DND-41 (cell line): ENCODE measurements at regions not wholly inside any gene's neighbourhood (a gene's known extent, or its start where the extent isn't known, plus 50 kb on each side); places are given as distances from the start of the nearest gene placed in this dataset.

ENCODE experiments used
- ATAC-seq: fragments of 200-7000 bp; cut with Tn5 transposase; 3 replicates; pipeline ENCODE4 v1.9.1; 2021; ENCODE audit warnings: low read depth; ENCODE audit not compliant: insufficient read depth
- DNase-seq: peaks from one replicate; pipeline ENCODE4 v3.0.0-alpha.2; 2020
- H2AFZ ChIP-seq: 2 replicates; pipeline ENCODE4 v1.6.0; 2012; ENCODE audit warnings: low read depth, low read length
- H3K27ac ChIP-seq: 2 replicates; pipeline ENCODE4 v1.5.1; 2012; ENCODE audit warnings: low read length, inconsistent platforms
- H3K27me3 ChIP-seq: fragments of 200-600 bp; sonication (generic); 2 replicates; pipeline ENCODE4 v1.6.0; 2012; ENCODE audit warnings: low read length, mild to moderate bottlenecking, inconsistent platforms; ENCODE audit not compliant: insufficient read depth, poor library complexity
- H3K36me3 ChIP-seq: 2 replicates; pipeline ENCODE4 v1.5.1; 2012; ENCODE audit warnings: low read length, inconsistent platforms; ENCODE audit not compliant: insufficient read depth
- H3K4me1 ChIP-seq: 2 replicates; pipeline ENCODE4 v1.5.1; 2012; ENCODE audit warnings: mild to moderate bottlenecking, low read length; ENCODE audit not compliant: insufficient read depth
- H3K4me2 ChIP-seq: 2 replicates; pipeline ENCODE4 v1.6.0; 2012; ENCODE audit warnings: mild to moderate bottlenecking, moderate library complexity, low read length, inconsistent platforms; ENCODE audit not compliant: insufficient read depth
- H3K4me3 ChIP-seq, 2 experiments: fragments of 200-600 bp in 1 of 2; shearing (Covaris generic) in 1 of 2; 2 replicates each; pipeline ENCODE4 v1.5.1; 2012 to 2016; ENCODE audit warnings: inconsistent platforms in 2 of 2, low read length in 2 of 2, mild to moderate bottlenecking in 2 of 2, low read depth in 1 of 2, moderate library complexity in 1 of 2
- H3K79me2 ChIP-seq: 2 replicates; pipeline ENCODE4 v1.6.0; 2012; ENCODE audit warnings: low read length, inconsistent platforms; ENCODE audit not compliant: insufficient read depth
- H3K9ac ChIP-seq: 2 replicates; pipeline ENCODE4 v1.6.0; 2012; ENCODE audit warnings: low read depth, mild to moderate bottlenecking, inconsistent platforms, low read length, moderate library complexity
- H3K9me3 ChIP-seq: 2 replicates; pipeline ENCODE4 v1.5.1; 2012; ENCODE audit warnings: low read length, moderate library complexity, mild to moderate bottlenecking, inconsistent platforms; ENCODE audit not compliant: insufficient read depth, severe bottlenecking
- H4K20me1 ChIP-seq: 2 replicates; pipeline ENCODE4 v1.6.0; 2012; ENCODE audit warnings: low read length; ENCODE audit not compliant: insufficient read depth
- CTCF ChIP-seq: IDR thresholded peaks from 2 replicates; pipeline ENCODE4 v1.5.1; 2012; ENCODE audit warnings: borderline replicate concordance, low read length, moderate library complexity, mild to moderate bottlenecking; ENCODE audit not compliant: poor library complexity, severe bottlenecking; ENCODE audit errors: extremely low read depth
- EZH2 ChIP-seq: IDR thresholded peaks from 3 replicates; pipeline ENCODE4 v1.6.1; 2012; ENCODE audit warnings: borderline replicate concordance, low read depth, mild to moderate bottlenecking, moderate library complexity, low read length, inconsistent platforms; ENCODE audit not compliant: severe bottlenecking

- DNase-seq (no peak), ATAC-seq (no peak)
- H3K79me2 ChIP-seq = no peaks in the 10 kb centered on the region
- H3K27ac ChIP-seq = no peak overlapping the region
- no peak overlapping the region for H3K9ac ChIP-seq
- H3K4me1 ChIP-seq = no peaks in the 10 kb centered on the region
- TF ChIP-seq EZH2 = no peak
- TF ChIP-seq CTCF = no peak
- no peaks in the 10 kb centered on the region for H3K36me3 ChIP-seq
- peaks cover 10% of the 10 kb centered on the region for H3K27me3 ChIP-seq
- H3K9me3 ChIP-seq = no peaks in the 10 kb centered on the region
- no peaks in the 10 kb centered on the region for H4K20me1 ChIP-seq
- no peak overlapping the region for H3K4me2 ChIP-seq
- no peak overlapping the region for H2AFZ ChIP-seq
- no peak overlapping the region for H3K4me3 ChIP-seq
Observed at GRCh38 chr3:124576565-124577493, 153.4 kb upstream of the UMPS start.

GRCh38 chr3:124577494-124578167 is 152.6 kb upstream of the UMPS start:
- DNase-seq (no peak), ATAC-seq (no peak)
- Histone ChIP-seq H3K4me1 (no peaks in the 10 kb centered on the region), H3K79me2 (no peaks in the 10 kb centered on the region), H3K4me2 (no peak overlapping the region), H3K9me3 (no peaks in the 10 kb centered on the region), H3K9ac (no peak overlapping the region), H3K27me3 (peaks cover 10% of the 10 kb centered on the region), H3K27ac (no peak overlapping the region), H3K4me3 (no peak overlapping the region), H4K20me1 (no peaks in the 10 kb centered on the region), H2AFZ (no peak overlapping the region), H3K36me3 (no peaks in the 10 kb centered on the region)
- TF ChIP-seq EZH2 = no peak
- TF ChIP-seq CTCF = no peak

GRCh38 chr3:124579641-124580040 is 150.6 kb upstream of the UMPS start:
- H3K4me2 ChIP-seq = no peak overlapping the region
- DNase-seq (no peak), ATAC-seq (no peak)
- TF ChIP-seq CTCF (no peak), EZH2 (no peak)
- H4K20me1 ChIP-seq = no peaks in the 10 kb centered on the region
- H3K4me3 ChIP-seq = no peak overlapping the region
- H3K27me3 ChIP-seq = peaks cover 3% of the 10 kb centered on the region
- H3K9me3 ChIP-seq = no peaks in the 10 kb centered on the region
- no peaks in the 10 kb centered on the region for H3K4me1 ChIP-seq
- H3K27ac ChIP-seq = no peak overlapping the region
- no peaks in the 10 kb centered on the region for H3K79me2 ChIP-seq
- H3K9ac ChIP-seq = no peak overlapping the region
- no peaks in the 10 kb centered on the region for H3K36me3 ChIP-seq
- no peak overlapping the region for H2AFZ ChIP-seq
